Peyer's patch (tissue), 4 donors: ENCODE measurements at regions not wholly inside any gene's neighbourhood (a gene's known extent, or its start where the extent isn't known, plus 50 kb on each side); places are given as distances from the start of the nearest gene placed in this dataset.

Source experiments
- DNase-seq, 3 donors: peaks; one replicate each; pipeline ENCODE4 v3.0.0-alpha.2; 2017 to 2019
- H3K27ac ChIP-seq, 4 donors: fragments of 200-600 bp; sonication (generic); one replicate each; pipeline ENCODE4 v1.5.1; 2016 to 2019
- H3K27me3 ChIP-seq, 2 donors: fragments of 200-600 bp; sonication (generic); one replicate each; pipeline ENCODE4 v1.5.1; 2019
- H3K36me3 ChIP-seq, 3 donors: fragments of 200-600 bp; sonication (generic); one replicate each; pipeline ENCODE4 v1.5.1; 2016 to 2019
- H3K4me1 ChIP-seq, 4 donors: fragments of 200-600 bp; sonication (generic); one replicate each; pipeline ENCODE4 v1.5.1; 2016 to 2019
- H3K4me3 ChIP-seq, 4 donors: fragments of 200-600 bp; sonication (generic); 1 replicate in 3 of 4; 2 replicates in 1 of 4; pipeline ENCODE4 v1.5.1; 2016 to 2019; ENCODE audit warnings: mild to moderate bottlenecking in 1 of 4
- H3K9me3 ChIP-seq, 4 donors: fragments of 200-600 bp; sonication (generic); one replicate each; pipeline ENCODE4 v1.5.1; 2016 to 2019; ENCODE audit warnings: mild to moderate bottlenecking in 1 of 4
- POLR2A ChIP-seq, 2 donors: fragments of 450-650 bp; IDR thresholded peaks; one replicate each; pipeline ENCODE4 v1.5.1; 2017; ENCODE audit warnings: antibody characterized with exemption in 2 of 2, mild to moderate bottlenecking in 2 of 2, moderate library complexity in 2 of 2
- TF ChIP-seq, protein P1 (sequence below), 6 experiments: fragments of 450-650 bp in 4 of 6; fragments of 200-600 bp in 2 of 6; sonication (generic) in 1 of 6; IDR thresholded peaks; one replicate each; pipeline ENCODE4 v1.5.1; 2017 to 2019; ENCODE audit warnings: antibody characterized with exemption in 6 of 6, mild to moderate bottlenecking in 3 of 6, moderate library complexity in 1 of 6

GRCh38 chr18:34606851-34607250 is 103.2 kb upstream of the DTNA start:
- Histone ChIP-seq H3K27me3 (no peaks in the 10 kb centered on the region), H3K36me3 (no peaks in the 10 kb centered on the region), H3K4me3 (no peak overlapping the region), H3K4me1 (no peaks in the 10 kb centered on the region), H3K27ac (no peak overlapping the region), H3K9me3 (no peaks in the 10 kb centered on the region)
- DNase-seq: no peak
- TF ChIP-seq, protein P1, sequence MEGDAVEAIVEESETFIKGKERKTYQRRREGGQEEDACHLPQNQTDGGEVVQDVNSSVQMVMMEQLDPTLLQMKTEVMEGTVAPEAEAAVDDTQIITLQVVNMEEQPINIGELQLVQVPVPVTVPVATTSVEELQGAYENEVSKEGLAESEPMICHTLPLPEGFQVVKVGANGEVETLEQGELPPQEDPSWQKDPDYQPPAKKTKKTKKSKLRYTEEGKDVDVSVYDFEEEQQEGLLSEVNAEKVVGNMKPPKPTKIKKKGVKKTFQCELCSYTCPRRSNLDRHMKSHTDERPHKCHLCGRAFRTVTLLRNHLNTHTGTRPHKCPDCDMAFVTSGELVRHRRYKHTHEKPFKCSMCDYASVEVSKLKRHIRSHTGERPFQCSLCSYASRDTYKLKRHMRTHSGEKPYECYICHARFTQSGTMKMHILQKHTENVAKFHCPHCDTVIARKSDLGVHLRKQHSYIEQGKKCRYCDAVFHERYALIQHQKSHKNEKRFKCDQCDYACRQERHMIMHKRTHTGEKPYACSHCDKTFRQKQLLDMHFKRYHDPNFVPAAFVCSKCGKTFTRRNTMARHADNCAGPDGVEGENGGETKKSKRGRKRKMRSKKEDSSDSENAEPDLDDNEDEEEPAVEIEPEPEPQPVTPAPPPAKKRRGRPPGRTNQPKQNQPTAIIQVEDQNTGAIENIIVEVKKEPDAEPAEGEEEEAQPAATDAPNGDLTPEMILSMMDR (IDR thresholded peaks at IDR 0.05): no peak
- TF ChIP-seq POLR2A (IDR thresholded peaks at IDR 0.05): no peak

DNA sequence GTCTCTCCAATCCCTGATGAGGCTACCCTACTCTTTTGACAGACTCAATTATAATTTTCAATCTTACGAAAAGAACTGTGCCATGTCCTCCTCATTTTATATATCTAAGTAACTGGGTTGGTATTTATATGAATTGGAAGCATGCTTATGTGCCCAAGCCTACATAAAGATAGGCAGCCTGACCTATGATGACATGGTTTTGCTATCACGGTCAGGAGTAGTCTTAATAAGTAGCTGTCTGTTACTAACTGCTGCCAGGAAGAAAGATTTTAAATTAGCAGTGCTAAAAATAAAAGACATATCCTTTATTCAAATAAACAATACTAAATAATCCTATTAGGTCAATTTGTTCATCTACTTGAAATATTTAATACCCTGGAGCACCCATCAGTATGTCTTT is 102.0 kb upstream of the DTNA start:
- no peaks in the 10 kb centered on the region for H3K4me1 ChIP-seq
- TF ChIP-seq, protein P1 (IDR thresholded peaks at IDR 0.05): no peak
- no peak for TF ChIP-seq POLR2A (IDR thresholded peaks at IDR 0.05)
- H3K4me3 ChIP-seq: no peak overlapping the region
- no peak overlapping the region for H3K27ac ChIP-seq
- H3K27me3 ChIP-seq: no peaks in the 10 kb centered on the region
- H3K36me3 ChIP-seq: no peaks in the 10 kb centered on the region
- H3K9me3 ChIP-seq: no peaks in the 10 kb centered on the region
- no peak for DNase-seq

DNA sequence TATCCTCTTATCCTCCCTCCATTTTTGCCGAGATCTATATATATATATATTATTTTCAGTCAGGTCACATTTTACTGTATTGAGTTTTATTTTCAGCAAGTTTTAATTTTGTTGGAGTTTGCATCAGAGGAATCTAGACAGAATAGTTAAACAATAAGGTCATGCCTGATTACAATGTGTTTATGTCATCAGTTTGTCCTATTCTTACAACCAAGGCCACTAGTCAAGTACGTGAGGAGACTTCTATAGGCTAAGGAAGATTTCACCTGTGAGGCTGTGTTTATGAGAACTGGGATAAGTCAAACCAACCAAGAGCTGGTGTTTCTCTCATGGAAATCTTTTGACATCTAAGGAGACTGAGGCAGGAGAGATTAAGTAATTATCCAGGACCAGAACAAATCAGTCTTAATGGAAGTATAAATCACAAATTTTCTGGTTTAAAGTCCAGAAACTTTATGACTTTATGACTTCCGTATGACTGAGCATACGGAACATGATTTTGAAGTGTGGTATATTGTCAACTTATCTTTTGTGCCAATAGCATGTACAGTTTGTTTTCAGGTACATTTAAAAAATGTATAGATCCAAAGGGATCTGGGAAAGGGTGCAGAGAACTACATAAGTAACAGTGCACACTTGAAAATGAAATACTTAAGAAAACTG is 100.0 kb upstream of the DTNA start:
- no peak for TF ChIP-seq POLR2A (IDR thresholded peaks at IDR 0.05)
- TF ChIP-seq, protein P1 (IDR thresholded peaks at IDR 0.05): no peak

GRCh38 chr18:34611904-34612303 is 98.2 kb upstream of the DTNA start:
- Histone ChIP-seq H3K9me3 (no peaks in the 10 kb centered on the region), H3K27me3 (no peaks in the 10 kb centered on the region), H3K4me1 (no peaks in the 10 kb centered on the region), H3K27ac (no peak overlapping the region), H3K36me3 (no peaks in the 10 kb centered on the region), H3K4me3 (no peak overlapping the region)
- TF ChIP-seq, protein P1 (IDR thresholded peaks at IDR 0.05): no peak
- TF ChIP-seq POLR2A (IDR thresholded peaks at IDR 0.05): no peak
- DNase-seq: no peak

More for the DNA sequence above, 100.0 kb upstream of the DTNA start:
- Histone ChIP-seq H3K27me3 (no peaks in the 10 kb centered on the region), H3K4me3 (no peak overlapping the region), H3K36me3 (no peaks in the 10 kb centered on the region), H3K27ac (no peak overlapping the region), H3K4me1 (no peaks in the 10 kb centered on the region), H3K9me3 (no peaks in the 10 kb centered on the region)
- DNase-seq: no peak

GRCh38 chr18:34620258-34620861 is 89.7 kb upstream of the DTNA start:
- H3K4me3 ChIP-seq: no peak overlapping the region
- no peaks in the 10 kb centered on the region for H3K4me1 ChIP-seq
- no peaks in the 10 kb centered on the region for H3K36me3 ChIP-seq
- H3K27ac ChIP-seq: no peak overlapping the region
- no peak for DNase-seq
- no peaks in the 10 kb centered on the region for H3K27me3 ChIP-seq
- no peaks in the 10 kb centered on the region for H3K9me3 ChIP-seq
- TF ChIP-seq, protein P1 (IDR thresholded peaks at IDR 0.05): no peak
- TF ChIP-seq POLR2A (IDR thresholded peaks at IDR 0.05): no peak
